HG03064 (cell line): ENCODE measurements at regions not wholly inside any gene's neighbourhood (a gene's known extent, or its start where the extent isn't known, plus 50 kb on each side); places are given as distances from the start of the nearest gene placed in this dataset.
"Not testable (repeated sequence)": the region's sequence is repeated elsewhere in the genome, so short reads cannot be mapped to it uniquely, and the experiment has no call there.

ENCODE experiments used
- ATAC-seq: cut with Tn5 transposase; IDR thresholded peaks from one replicate; pipeline ENCODE4 v1.9.1; 2021; ENCODE audit warnings: low read depth; ENCODE audit not compliant: unreplicated experiment

DNA sequence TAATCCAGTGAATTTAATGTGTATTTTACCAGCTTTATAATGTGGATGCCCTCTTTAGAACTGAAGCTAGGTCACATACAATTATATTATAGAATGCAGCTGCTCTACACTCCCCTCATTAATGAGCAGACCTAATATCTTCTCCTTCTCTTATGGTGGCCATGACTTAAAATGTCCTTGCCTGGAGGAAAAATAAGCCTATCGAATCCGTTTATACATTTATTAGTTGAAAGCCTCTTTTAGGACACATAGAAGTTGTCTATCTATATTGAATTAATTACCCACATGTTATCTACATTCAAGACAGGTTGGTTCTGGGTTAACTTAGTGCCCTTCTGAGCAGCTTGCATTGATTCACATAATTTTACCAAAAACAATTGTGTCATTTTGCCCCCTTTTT lies 1716.8 kb downstream of the HACE1 start:
- no peak for ATAC-seq

DNA sequence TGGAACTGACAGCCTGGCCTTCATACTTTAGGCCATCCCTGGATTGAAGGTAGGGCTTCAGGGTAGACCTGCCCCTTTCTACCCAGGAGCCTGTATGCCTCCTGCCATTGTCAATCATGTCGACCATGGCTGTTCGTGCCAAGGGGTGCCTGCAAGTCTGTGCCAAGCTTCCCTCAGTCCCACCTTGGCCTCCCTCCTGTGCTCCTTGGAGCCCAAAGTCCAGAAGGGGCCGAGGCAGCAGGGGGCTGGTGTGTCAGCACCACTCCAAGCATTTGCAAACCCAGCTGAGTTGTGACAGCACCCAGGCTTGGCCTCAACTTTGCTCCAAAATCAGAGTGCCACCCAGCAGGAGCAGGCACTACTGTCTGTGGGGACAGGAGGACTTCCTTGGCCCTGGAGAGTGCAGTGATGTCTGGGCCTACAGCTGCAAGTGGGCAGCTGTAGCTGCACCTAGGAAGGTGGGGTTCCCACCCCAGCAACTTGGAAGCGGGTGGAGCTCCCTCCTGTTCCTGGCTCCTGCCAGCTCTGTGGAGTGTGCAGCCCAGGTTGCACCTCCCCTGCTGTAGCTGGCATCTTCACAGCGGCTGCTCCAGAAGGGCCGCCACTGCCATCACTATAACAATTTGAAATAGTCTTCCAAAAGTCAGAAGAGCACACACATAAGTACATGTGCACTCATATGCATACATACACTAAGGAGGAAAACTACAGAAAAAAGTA lies 1719.3 kb downstream of the HACE1 start:
- ATAC-seq, result no peak

DNA sequence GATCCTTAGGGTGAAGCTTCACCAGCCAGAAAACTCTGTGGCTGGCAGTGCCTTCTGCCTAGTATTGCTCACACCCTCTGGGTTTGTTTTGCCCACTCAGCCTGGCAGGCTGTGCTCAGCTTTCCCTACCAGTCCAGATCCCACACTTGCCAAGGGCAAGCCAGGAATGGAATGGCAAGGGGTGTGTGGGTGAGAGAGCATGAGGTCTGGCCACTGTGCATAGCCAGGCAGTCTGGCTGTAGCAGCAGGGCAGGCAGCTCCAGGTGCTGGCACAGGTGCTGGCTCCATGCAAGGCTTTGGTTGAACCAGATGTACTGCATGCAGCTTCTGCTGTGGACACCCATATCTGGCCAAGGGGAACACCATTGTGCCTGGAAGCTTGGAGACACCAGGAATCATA lies 1720.3 kb downstream of the HACE1 start:
- ATAC-seq, result no peak

DNA sequence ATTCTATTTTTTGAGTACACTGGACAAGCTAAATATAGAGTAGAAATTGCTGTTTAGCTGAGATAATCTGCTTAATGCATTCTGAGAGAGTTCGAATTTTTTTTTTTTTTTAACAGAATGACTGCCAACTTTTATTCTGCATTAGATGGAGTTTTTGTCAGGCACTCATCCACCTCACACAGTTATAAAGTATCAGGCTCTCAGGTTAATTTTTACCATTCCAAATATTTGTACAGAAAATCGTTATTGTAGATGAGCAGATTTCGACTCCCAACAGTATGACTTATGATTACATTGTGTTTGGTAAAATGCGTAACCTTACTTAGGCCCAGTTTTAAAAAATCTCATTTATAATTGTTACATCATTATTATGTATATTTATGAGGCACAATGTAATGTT lies 1731.0 kb downstream of the GRIK2 start:
- ATAC-seq, result no peak

DNA sequence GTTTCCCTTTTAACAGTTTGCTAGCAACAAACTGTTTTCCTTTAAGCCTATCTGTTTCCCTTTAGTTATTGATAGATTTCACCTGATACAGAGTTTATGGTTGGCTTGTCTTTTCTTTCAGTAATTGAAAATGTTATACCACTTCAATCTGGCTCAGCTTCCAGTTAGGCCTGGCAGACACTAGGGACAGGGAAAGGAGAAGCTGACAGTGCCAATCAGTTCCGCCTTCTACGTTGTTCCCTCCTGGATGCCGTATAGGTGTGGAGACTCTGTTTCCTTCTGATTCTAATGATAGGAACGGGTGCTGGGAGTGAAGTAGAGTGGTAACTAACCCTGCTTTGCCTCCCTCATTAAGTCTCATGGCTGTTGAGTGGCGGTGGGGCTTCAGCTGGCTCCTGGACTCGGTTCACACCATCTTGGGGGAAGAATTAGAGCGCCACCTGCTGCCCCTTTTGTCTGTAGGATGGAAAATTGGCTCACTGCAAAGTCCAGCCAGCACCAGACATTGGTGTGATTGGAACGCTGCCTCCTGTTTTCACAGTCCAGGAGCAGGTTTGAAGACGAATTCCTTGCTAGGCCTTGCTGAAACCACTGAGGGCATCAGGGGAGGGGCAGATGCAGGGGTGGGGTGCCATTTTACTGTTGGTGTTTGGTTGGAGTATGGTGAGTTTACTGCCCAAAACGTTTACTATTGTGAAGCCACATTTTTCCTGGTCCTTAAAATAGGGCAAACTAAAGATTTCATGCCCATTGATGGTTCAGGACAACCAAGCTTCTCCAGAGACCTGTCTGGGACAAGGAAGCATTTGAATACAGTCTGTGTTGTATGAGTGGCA lies 1729.5 kb downstream of the GRIK2 start:
- ATAC-seq, result no peak

DNA sequence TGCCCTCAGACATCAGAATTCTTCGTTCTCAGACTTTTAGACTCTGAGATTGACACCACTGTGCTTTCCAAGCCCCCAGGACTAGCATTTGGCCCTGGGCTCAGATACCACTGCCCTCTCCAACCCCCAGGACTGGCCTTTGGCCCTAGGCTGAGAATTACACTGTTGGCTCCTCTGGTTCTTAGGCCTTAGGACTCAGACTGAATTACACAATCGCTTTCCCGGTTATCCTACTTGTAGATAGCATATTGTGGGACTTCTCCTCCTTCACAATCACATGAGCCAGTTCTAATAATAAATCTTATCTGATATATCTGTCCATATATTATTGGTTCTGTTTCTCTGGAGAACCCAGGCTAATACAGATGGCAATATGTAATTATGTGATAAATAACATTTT lies 1725.5 kb downstream of the GRIK2 start:
- ATAC-seq, result no peak

DNA sequence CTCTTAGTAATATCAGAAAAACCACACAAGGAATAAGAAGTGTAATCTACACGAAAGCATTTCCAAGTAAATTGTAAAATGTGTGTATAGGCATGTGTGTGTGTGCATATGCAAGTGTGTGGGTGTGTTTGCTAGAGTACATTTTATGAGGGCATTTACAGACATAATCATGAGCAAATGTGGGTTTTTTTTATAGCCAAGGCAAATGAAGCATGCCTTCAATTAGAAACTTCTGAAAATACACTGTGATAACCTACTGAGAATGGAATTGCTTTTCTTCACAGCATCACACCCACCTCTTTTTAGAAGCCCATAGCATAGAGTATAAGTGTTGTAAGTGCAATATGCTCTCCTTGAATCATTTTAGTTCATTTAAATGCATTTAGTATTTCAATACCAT lies 1721.1 kb downstream of the GRIK2 start:
- no peak for ATAC-seq

DNA sequence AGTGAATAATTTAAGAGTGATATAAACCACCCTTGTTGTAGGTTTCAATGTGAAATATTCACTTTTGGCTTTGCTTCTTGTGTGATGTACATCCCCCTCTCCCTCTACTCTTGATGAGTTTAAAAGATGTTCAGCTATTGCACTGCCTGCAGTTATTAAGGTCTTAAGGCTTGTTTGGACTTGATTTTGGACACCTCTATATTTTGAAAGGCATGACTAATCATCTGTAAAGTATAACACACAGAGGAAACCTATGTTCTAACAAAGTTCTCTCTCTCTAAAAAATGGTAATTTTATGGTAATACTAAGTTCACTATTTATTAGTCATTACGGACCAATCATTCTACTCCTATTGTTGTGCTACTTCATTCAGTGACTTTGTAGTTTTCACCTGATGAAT lies 1719.9 kb downstream of the GRIK2 start:
- no peak for ATAC-seq

DNA sequence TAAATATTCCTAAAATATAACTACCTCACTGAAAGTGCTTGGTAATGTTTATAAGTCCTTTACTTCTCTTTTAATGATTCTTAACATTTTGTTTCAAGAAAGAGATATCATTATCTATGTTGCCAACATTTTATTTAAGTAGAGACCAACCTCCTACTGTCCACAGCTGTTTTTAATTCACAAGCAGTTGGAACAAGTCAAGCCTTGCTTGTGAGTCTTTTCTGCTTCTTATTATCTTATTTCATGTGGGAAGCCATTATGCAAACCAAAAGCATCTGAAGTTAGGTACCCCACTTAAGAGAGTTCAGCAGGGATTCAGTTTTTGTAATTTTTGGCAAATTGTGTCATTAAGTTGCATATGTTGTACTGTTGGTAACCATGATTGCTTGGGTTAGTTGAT lies 1714.5 kb downstream of the GRIK2 start:
- no peak for ATAC-seq

DNA sequence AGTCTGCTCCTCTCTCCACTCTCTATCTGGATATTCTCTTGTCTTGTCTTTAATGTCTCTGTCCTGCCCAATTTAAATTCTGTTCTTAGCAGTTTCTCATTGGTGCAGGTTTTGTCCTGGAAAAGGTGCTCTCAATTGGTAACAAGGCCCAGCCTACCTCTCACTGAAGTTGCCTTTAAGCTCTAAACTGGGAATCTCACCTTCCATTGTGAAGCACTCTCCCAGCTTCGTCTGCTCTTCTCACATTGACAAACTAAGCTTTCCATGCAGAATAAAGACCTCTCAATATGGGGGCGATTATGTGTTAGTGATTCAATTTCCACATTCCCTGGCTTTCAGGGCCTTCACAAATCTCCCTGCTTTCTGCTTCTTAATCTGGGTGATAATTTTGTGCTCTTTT lies 1712.2 kb downstream of the GRIK2 start:
- no peak for ATAC-seq

DNA sequence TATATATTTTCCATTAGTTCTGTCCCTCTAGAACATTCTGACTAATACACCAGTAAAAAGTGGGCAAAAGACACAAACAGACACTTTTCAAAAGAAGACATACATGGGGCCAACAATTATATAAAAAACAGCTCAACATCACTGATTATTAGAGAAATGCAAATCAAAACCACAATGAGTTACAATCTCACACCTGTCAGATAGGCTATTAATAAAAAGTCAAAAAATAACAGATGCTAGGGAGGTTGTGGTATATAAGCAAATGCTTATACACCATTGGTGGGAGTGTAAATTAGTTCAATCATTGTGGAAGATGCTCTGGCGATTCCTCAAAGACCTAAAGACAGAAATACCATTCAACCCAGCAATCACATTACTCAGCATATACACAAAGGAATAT lies 1707.8 kb downstream of the GRIK2 start:
- ATAC-seq, result no peak

DNA sequence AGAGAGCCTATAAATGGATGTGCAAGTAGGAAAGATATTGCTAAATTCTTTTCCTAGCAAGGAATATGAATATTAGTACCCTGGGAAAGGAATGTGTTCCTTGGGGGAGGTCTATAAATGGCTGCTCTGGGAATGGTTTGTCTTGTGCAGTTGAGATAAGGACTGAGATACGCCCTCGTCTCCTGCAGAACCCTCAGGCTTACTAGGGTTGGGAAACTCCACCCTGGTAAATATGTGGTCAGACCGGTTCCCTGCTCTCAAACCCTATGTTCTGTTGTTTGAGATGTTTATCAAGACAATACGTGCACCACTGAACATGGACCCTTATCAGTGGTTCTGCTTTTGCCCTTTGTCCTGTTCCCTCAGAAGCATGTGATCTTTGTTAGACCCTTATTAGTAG lies 1698.9 kb downstream of the GRIK2 start:
- not testable (repeated sequence) for ATAC-seq

DNA sequence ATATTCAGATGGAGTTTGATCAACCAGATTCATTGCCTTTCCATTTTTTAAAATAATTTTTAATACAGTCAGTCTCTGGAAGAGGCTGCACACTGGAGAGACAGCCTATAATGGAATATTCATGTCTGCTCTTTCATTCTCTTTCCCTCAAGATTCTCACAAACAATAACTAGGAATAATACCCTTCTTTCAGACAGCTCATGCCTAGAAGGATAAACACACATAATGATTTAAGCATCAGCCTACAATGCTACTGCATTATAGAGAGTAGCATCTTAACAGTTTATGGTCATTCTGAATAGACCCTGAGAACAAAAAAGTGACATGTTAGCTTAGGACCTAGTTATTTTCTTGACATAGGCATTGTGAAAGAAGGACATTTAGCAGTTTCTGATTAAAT lies 1692.3 kb downstream of the GRIK2 start:
- ATAC-seq, result no peak

DNA sequence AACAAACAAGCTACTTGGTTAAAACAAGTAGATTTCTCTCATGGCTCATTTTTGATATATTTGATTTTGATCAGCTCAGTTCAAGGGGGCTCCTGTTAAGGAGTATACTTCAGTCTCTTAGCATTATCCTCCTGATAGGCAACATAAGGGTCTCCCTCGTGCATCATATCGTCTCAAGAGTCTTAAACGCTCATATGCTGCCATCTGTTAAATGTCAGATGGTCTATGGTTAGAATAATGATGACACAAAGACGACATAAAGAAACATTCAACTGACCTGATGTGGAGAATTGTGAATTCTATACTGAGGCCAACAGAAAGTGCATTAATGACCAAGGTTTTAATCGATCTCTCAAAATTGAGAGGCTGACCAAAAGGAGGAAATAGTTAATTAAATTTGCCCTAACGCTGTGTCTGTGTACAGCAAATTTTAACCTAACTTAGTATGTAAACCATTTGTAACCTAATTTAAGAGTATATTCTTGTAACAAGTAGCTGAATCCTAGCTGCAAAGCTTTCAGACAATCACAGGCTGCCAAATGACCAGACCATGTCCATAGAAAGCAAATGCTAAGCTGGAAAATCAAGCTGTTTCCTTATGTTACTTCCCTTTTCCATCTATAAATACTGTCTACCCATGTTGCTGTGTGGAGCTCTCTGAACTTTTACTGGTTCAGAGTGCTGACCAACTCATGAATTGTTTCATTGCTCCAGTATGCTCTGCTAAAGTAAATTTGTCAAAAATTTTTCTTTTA lies 1688.5 kb downstream of the GRIK2 start:
- ATAC-seq, result no peak

DNA sequence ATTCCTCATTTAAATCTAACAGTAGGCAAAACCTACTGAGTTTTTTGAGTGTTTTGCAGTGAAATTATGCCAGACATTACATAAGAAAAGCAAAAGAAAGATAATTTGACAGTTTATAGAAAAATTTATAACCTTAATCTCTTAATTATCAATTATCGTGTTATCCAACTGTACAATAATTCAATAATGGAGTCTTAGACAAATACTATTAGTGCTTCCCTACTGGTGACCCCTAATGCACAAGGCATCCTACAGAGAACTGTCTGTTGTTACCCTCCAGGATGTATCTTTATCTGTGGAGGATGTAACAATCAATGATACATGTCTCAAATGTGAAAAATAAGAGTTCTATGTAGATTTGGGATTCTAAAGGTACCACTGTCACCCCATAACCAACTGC lies 1687.6 kb downstream of the GRIK2 start:
- ATAC-seq, result no peak

DNA sequence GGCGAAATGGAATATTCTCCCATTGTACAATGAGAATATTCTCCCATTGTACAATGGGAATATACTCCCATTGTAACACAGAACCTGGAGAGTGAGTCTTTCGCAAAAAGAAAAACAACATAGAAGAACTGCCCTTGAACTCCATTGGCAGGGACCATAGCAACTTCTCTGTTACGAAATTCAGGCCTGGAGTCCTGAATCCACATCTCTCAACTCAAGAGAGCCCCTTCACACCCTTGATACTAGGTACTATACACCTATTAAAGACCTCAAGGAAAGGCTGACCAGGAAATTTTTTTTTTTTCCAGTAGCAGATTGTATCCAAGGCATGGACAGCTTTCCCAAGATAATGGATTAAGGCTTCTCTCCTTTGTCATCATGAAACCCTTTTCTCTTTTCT lies 1687.0 kb downstream of the GRIK2 start:
- ATAC-seq, result no peak

DNA sequence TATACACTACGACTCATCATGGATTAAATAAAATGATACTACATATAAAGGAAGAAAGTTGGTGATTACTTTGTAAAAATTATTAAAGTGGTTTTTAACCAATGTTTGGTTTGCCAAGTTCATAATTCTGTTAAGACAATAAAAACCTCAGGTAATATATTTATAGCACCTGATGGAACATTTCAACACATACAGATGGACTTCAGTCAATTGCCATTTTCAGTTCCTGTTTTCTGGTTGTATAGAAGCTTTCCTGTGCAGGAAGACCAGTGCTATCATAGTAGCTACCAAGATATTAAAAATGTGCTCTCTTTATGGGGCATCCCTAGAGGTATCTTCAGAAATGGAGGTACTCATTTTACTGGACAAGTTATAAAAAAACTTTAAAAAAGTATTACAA lies 1686.4 kb downstream of the GRIK2 start:
- ATAC-seq, result no peak

DNA sequence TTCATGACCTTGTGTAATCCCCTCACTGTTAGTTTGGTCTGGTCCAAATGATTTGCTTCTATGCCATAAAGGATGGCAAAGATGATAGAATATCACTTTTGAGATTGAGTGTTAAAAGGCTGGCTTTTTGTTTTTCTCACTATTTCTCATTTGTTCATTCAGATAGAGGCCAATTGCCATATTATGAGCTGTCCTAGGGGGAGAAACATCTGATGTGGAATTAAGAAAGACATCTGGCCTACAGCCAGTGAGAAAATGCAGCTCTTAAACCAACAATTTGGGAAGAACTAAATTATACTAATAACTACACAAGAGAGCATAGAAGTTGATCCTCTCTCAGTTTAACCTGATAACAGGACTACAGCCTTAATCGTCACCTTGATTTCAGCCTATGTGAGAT lies 1668.6 kb downstream of the GRIK2 start:
- ATAC-seq, result no peak

DNA sequence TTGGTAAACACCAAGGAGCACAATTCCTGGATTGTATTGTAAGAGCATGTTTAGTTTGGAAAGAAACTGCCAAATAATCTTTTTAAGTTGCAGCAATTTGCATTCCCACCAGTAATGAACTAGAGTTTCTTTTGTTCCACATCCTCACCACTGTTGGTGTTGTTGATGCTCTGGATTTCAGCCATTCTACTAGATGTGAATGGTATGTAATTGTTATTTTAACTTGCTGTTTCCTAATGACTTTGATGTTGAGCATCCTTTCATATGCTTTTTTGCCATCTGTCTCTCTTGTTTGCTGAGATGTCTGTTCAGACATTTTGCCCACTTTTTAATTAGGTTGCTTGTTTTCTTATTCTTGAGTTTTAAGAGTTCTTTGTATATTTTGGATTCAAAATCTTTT lies 1654.1 kb downstream of the GRIK2 start:
- ATAC-seq, result no peak

DNA sequence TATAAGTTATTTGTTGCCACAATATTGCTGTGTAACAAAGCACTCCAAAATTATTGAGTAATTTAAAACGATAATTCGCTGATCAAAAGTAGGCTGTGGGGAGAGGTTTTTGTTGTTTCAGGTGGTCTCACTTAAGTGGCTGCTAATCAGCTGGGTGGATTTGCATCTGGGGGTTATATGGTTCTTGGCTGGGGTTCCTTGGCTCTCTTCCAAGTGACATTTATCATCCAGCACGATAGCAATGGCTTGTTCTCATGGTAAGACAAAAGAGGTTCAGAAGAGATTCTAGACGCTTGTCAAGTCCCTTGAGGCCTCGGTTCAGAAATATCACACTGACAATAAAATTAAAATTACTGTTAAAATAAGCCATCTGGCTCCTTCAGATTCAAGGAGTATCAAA lies 1648.8 kb downstream of the GRIK2 start:
- no peak for ATAC-seq

DNA sequence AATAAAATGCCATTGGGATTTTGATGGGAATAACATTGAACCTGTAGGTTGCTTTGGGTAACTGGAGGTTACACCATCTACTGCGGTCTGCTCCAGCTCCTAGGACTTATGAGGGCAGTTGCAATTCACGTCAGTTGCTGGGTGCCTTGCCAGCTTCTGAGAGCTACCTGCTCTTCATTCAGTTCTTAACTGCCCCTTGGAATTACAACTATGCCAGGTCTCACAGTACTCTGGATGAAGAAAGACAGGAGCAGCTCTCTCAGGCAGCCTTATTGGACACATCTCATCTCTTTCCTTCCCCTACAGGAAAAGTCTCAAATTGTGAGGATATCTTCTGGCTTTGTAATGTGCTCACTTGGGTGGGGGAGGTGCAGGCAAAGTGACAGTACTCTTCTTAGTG lies 1643.3 kb downstream of the GRIK2 start:
- no peak for ATAC-seq
